Testis (tissue), 2 donors: ENCODE measurements at regions not wholly inside any gene's neighbourhood (a gene's known extent, or its start where the extent isn't known, plus 50 kb on each side); places are given as distances from the start of the nearest gene placed in this dataset.

ENCODE experiments used
- DNase-seq: peaks from one replicate; pipeline ENCODE4 v3.0.0-alpha.2; 2019
- H3K27ac ChIP-seq, 2 donors: fragments of 200-600 bp; sonication (generic); one replicate each; pipeline ENCODE4 v1.5.1; 2019
- H3K27me3 ChIP-seq: fragments of 200-600 bp; sonication (generic); one replicate; pipeline ENCODE4 v1.5.1; 2019
- H3K36me3 ChIP-seq: fragments of 200-600 bp; sonication (generic); one replicate; pipeline ENCODE4 v1.5.1; 2017; ENCODE audit warnings: low read depth; ENCODE audit errors: missing control alignments
- H3K4me1 ChIP-seq: fragments of 200-600 bp; sonication (generic); one replicate; pipeline ENCODE4 v1.5.1; 2019
- H3K4me3 ChIP-seq, 2 donors: fragments of 200-600 bp; sonication (generic); one replicate each; pipeline ENCODE4 v1.5.1; 2017 to 2019
- H3K9me3 ChIP-seq: fragments of 200-600 bp; sonication (generic); one replicate; pipeline ENCODE4 v1.5.1; 2017
- CTCF ChIP-seq, 3 experiments: fragments of 450-650 bp in 2 of 3; fragments of 200-600 bp in 1 of 3; sonication (generic) in 1 of 3; IDR thresholded peaks; one replicate each; pipeline ENCODE4 v1.5.1; 2016 to 2019; ENCODE audit warnings: antibody characterized with exemption in 3 of 3, mild to moderate bottlenecking in 2 of 3, moderate library complexity in 1 of 3
- POLR2A ChIP-seq: fragments of 450-650 bp; IDR thresholded peaks from one replicate; pipeline ENCODE4 v1.6.1; 2017; ENCODE audit warnings: antibody characterized with exemption, mild to moderate bottlenecking, moderate library complexity
- WGBS, 2 donors: methylation state at CpG; one replicate each; pipeline ENCODE4 v1.1.5; 2018; 5-methylcytosine and 5-hydroxymethylcytosine counted together
- intact Hi-C: fragments of 100-400 bp; cut with DNase I; formaldehyde crosslinking; loops from one replicate; pipeline ENCODE4 v1.15.1; 2023; ENCODE audit warnings: low total_unique reads

- H3K4me1 ChIP-seq = no peaks in the 10 kb centered on the region
- intact Hi-C loops = no loop called here
- H3K36me3 ChIP-seq = no peaks in the 10 kb centered on the region
- no peaks in the 10 kb centered on the region for H3K27me3 ChIP-seq
- H3K9me3 ChIP-seq = no peaks in the 10 kb centered on the region
- H3K4me3 ChIP-seq = no peak overlapping the region
- TF ChIP-seq POLR2A (no peak), CTCF (IDR thresholded peaks at IDR 0.05) (no peak)
- DNase-seq = no peak
- H3K27ac ChIP-seq = no peak overlapping the region
These were observed 966.8 kb downstream of the NSUN3 start for GRCh38 chr3:95029644-95030043.

- TF ChIP-seq POLR2A = no peak
- TF ChIP-seq CTCF (IDR thresholded peaks at IDR 0.05) = no peak
- no peak for DNase-seq
- intact Hi-C loops = no loop called here
- Histone ChIP-seq H3K4me3 (no peak overlapping the region), H3K9me3 (no peaks in the 10 kb centered on the region), H3K27me3 (no peaks in the 10 kb centered on the region), H3K4me1 (no peaks in the 10 kb centered on the region), H3K27ac (no peak overlapping the region), H3K36me3 (no peaks in the 10 kb centered on the region)
- 67 to 80% methylated on average over 2 of the region's 2 CpGs for WGBS, 2 donors
These were observed 973.7 kb downstream of the NSUN3 start for GRCh38 chr3:95036526-95037021.

- Histone ChIP-seq H3K4me3 (no peak overlapping the region), H3K36me3 (no peaks in the 10 kb centered on the region), H3K9me3 (no peaks in the 10 kb centered on the region), H3K27ac (no peak overlapping the region), H3K27me3 (no peaks in the 10 kb centered on the region), H3K4me1 (no peaks in the 10 kb centered on the region)
- 84 to 97% methylated on average over 5 of the region's 5 CpGs for WGBS, 2 donors
- no peak for DNase-seq
- intact Hi-C loops = no loop called here
- TF ChIP-seq CTCF (IDR thresholded peaks at IDR 0.05) (no peak), POLR2A (no peak)
These were observed 974.2 kb downstream of the NSUN3 start for GRCh38 chr3:95037097-95037496.

- Histone ChIP-seq H3K36me3 (no peaks in the 10 kb centered on the region), H3K4me3 (no peak overlapping the region), H3K27me3 (no peaks in the 10 kb centered on the region), H3K27ac (no peak overlapping the region), H3K9me3 (no peaks in the 10 kb centered on the region), H3K4me1 (no peaks in the 10 kb centered on the region)
- intact Hi-C loops = no loop called here
- TF ChIP-seq POLR2A = no peak
- 87 to 91% methylated on average over 1 to 3 of the region's 3 CpGs for WGBS, 2 donors
- no peak for DNase-seq
These were observed 975.1 kb downstream of the NSUN3 start for GRCh38 chr3:95037927-95038326.

- Histone ChIP-seq H3K4me1 (no peaks in the 10 kb centered on the region), H3K4me3 (no peak overlapping the region), H3K27me3 (no peaks in the 10 kb centered on the region), H3K36me3 (no peaks in the 10 kb centered on the region), H3K27ac (no peak overlapping the region), H3K9me3 (no peaks in the 10 kb centered on the region)
- DNase-seq = no peak
- intact Hi-C loops = no loop called here
- TF ChIP-seq POLR2A (no peak), CTCF (IDR thresholded peaks at IDR 0.05) (no peak)
- WGBS, 2 donors = 88 to 94% methylated on average over 2 of the region's 2 CpGs
These were observed 981.2 kb downstream of the NSUN3 start for GRCh38 chr3:95044101-95044500.
